NK-92 treated with Interleukin-12 subunit alpha and Interleukin-12 subunit beta, amount 100 ng/mL, for 24 hours (cell line): ENCODE measurements at regions not wholly inside any gene's neighbourhood (a gene's known extent, or its start where the extent isn't known, plus 50 kb on each side); places are given as distances from the start of the nearest gene placed in this dataset.
"Not testable (repeated sequence)": the region's sequence is repeated elsewhere in the genome, so short reads cannot be mapped to it uniquely, and the experiment has no call there.

Experiments used
- DNase-seq: peaks from one replicate; lab custom pipeline; 2025; lab: John Stamatoyannopoulos, UW

GRCh38 chr21:18550361-18550760 is 146.8 kb upstream of the TMPRSS15 start:
- DNase-seq = no peak

DNA sequence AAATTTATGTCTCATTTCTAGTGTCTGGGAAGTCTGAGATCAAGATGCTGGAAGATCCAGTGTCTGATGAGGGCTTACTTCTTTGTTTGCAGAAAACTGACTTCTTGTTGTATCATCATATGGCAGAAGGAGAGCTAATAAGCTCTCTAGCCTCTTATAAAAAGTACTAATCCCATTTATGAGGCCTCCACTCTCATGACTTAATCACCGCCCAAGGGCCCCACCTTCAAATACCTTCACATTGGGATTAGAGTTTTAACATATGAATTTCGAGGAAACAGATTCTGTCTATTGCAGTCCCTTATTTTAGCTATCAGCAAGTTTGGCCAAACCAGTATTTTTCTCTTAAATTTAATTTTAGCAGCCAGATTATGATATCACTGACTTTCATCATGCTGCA is 150.2 kb upstream of the TMPRSS15 start:
- no peak for DNase-seq

DNA sequence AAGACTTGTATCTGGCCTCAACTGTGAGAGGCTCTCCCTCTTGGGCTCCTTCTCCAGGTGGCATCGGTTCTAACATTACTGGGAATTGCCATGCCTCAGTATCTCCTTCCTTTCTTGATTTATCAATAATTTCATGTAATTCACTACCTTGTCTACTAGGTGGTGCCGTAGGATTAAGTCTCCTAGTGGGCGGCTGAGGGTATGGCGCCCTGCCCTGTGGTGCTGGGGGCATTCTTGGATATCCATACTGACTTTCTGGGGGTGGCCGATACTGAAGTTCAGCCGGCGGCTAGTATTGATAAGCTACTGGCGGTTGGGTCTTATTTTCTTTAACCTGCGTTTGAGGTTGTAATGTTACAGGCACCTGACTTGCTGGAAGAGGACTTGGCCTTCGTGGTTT is 164.2 kb upstream of the TMPRSS15 start:
- not testable (repeated sequence) for DNase-seq

GRCh38 chr21:18588001-18588662 is 184.5 kb upstream of the TMPRSS15 start:
- DNase-seq = no peak

DNA sequence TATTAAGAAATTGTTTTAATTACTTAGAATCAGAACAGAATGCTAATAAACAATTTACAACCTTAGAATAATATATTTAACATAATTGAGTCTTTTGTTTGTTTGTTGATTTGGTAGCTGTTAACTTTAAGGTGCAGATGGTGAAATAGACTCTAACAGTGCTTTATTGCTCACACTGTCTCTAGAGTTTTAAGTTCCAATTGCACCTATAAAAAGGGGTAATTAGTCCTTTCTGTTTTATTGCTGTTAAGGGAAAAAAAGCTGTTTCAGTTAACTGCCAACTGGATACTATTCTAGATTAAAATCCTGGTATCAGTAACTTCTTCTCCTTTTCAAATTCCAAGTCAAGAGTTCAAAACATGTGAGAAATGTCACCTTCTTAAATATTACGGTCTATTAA is 197.6 kb upstream of the TMPRSS15 start:
- DNase-seq = no peak

- DNase-seq = no peak
These were observed 199.1 kb upstream of the TMPRSS15 start for GRCh38 chr21:18602711-18603110.

DNA sequence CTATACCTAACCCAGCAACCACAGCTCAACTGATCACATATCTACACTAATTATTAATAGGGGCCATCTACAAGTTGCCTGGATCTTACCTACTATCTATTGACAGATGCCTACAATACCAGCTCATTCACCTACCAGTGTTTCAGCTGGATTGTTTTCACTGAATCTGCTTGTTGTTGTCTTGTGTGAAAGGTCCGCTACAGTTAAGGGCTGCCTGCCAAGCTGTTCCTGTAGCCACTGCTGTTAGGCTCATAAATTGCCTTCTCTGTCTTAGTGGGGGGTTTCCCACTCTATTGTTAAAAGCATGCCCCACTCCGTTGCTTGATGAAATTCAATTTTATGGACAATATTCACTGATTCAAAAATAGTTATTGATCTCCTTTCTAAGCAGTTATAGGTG is 199.7 kb upstream of the TMPRSS15 start:
- no peak for DNase-seq

GRCh38 chr21:18603980-18604379 is 200.4 kb upstream of the TMPRSS15 start:
- no peak for DNase-seq

GRCh38 chr21:18608226-18608625 is 204.6 kb upstream of the TMPRSS15 start:
- no peak for DNase-seq

DNA sequence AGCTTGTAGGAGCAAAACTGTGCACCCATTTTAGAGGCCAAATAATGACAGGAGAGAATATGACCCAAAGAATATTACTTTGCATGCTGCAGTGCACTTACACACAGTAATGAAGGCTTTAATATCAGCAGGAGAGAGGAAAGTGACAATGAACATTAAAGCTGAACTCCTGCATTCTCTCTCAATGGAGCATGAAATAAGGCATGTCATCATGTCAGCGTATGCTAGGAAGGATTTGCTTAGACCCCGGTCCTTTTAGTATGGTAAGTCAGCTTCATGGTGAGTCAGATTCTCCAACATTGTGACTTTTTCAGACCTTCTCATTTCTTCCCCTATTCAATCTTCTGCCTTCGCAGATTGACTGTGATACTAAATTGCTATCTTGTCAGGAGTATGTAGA is 210.7 kb upstream of the TMPRSS15 start:
- no peak for DNase-seq

- no peak for DNase-seq
These were observed 213.7 kb upstream of the TMPRSS15 start for GRCh38 chr21:18617291-18617690.

DNA sequence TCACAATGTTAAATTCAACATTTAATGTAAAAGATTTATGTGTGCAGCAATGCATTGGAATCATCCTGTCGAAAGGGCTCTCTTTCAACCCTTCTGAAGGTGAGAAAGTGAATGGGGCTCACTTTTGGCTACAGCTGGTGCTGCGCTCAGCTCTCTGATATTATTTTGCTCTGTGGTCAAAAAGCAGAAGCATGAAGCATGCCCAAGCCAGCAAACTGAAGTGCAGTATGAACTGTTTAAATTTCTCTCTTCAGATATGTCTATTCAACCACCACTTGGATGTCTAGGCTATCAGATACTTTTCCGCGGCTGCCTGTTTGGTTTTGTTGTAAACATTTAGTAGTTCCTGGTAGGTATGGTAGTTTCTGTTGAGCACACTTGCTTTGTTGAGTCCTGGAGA is 216.9 kb upstream of the TMPRSS15 start:
- DNase-seq = no peak

- no peak for DNase-seq
These were observed 218.8 kb upstream of the TMPRSS15 start for GRCh38 chr21:18622383-18622782.

GRCh38 chr21:18630446-18630845 is 226.9 kb upstream of the TMPRSS15 start:
- DNase-seq = no peak

DNA sequence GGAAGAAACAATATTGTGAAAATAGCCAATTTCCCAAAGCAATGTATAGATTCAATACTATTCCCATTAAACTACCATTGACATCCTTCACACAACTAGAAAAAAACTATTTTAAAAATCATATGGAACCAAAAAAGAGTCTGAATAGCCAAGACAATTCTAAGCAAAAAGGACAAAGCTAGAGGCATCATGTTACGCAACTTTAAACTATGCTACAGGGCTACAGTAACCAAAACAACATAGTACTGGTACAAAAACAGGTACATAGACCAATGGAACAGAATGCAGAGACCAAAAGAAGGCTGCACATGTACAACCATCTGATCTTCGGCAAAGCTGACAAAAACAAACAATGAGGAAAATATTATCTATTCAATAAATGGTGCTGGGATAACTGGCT is 233.3 kb upstream of the TMPRSS15 start:
- no peak for DNase-seq

DNA sequence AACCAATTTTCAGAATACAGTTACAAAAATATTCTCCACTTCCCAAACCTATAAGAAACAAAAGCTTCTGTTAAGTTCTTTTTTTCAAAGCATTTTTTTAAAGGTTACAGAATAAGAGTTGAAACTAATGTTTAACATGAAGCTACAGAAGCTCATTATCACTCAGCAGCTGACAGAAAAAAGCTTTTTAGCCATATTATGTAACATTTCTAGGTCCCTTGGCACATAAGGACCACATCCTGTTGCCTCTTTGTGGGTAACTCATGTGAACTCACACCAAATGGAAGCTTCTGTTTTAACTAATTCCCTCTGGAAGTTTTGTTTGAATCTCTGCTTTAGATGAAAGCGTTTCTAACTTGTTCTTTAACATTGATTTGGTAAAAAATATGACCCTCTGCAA is 242.5 kb upstream of the TMPRSS15 start:
- DNase-seq = no peak

GRCh38 chr21:18655931-18656330 is 252.3 kb upstream of the TMPRSS15 start:
- DNase-seq = no peak

DNA sequence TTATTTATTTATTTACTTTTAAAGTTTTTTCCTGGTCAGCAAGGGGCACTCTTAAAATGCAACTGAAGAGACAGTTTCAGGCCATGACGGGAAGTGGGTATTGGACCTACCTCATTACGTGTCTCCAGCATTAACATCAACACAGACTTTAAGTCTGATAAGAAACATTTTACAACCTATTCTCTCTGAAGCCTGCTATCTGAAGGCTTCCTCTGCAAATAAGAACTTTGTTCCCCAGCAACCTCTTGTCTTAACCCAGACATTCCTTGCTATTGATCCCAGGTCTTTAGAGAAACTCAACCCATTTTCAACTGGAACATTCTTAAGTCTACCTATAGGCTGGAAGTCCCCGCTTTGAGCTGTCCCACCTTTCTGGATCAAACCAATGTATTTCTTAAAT is 258.3 kb upstream of the TMPRSS15 start:
- no peak for DNase-seq

- no peak for DNase-seq
These were observed 260.1 kb upstream of the TMPRSS15 start for GRCh38 chr21:18663663-18664062.

DNA sequence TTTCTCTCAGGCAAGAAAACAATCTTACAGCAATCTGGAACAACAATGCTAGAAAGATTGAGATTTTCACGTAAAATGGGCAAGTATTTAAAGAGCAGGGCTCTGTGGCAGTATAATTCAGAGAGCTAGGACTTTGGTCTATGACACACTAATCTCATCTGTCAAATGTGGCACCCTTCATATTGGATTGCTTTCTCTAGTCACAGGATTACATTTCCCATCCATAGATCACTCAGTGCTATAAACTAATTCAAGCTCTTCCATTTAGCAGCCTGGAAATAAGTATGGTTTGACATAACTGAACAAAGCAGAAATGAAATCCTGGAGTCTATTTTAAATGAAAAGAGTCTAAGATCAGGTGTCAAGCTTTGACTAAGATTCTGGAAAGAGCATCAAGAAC is 263.1 kb upstream of the TMPRSS15 start:
- DNase-seq = no peak

DNA sequence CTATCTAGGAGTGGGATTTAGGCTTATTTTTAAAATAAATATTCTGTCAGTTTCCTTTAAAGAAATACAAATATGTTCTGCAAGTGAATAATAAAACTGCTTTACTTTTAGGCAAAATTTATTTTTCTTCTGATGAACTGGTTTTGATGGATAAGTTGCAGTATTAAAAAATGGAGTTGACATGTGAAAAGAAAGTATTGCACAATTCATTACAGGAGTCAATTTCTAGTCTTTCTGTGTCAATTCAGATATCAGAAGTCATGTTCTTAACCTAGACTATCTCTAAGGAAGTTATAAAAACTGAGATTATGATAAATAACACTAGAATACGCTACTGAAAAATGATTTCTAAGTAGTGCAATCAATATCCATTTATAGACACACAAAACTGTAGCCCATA is 270.2 kb upstream of the TMPRSS15 start:
- DNase-seq = no peak

DNA sequence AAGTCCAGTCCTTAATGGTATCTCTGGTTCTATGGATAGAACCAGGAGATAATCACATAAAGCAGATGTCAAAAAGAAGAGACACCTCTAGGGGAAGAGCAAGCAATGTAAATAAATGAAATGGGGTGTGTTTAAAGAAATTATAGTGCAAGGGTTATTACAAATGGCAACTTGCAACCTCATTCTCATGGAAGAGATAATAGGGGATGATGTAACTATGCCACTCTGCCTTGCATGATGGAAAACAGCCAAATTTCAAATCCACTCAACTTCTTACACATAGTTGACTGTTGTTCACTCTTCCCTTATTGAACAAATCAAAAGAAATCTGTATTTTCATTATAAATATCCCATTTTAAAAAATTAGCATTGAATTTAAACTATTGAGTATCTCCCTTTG is 274.0 kb upstream of the TMPRSS15 start:
- no peak for DNase-seq

- DNase-seq = no peak
These were observed 302.4 kb upstream of the TMPRSS15 start for GRCh38 chr21:18705971-18706370.

DNA sequence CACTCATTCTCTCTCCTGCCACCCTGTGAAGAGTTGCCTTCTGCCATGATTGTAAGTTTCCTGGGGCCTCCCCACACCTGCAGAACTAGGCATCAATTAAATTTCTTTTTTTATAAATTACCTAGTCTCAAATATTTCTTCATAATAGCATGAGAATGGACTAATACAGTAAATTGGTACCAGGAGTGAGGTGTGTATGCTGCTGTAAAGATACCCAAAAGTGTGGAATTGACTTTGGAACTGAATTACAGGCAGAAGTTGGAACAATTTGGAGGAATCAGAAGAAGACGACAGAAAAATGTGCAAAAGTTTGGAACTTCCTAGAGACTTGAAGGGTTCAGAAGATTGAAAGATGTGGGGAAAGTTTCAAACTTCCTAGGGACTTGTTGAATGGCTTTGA is 308.1 kb upstream of the TMPRSS15 start:
- DNase-seq = no peak

DNA sequence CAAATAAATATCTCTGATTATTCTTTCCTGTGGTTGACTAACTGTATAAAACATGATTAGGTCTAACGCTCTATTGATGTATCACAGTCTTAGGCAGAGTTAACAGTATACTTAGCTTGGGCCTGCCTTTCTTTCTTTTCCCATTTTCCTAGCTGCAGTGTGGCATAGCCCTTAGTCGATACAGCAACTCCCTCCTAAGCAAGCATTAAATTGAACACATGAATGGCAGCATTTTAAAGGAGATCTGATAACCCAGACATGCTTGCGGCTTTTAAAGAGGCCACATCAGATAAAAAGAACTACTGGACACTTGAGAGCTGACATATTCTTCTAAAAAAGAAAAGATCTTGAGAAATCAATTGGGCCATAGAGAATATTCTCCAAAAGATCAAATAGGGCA is 312.0 kb upstream of the TMPRSS15 start:
- no peak for DNase-seq
